ENCODE measurements at regions not wholly inside any gene's neighbourhood (a gene's known extent, or its start where the extent isn't known, plus 50 kb on each side); places are given as distances from the start of the nearest gene placed in this dataset.

- CTCF ChIA-PET (ENCODE audit: unreplicated experiment): interaction anchor here (0.6 kb wide), 1 partner anchor 714 kb away, joined by 3 read pairs; no protein-coding TSS in a partner anchor
- intact Hi-C loops (cut with micrococcal nuclease; ENCODE audit: unreplicated experiment): no loop called here
- Histone ChIP-seq H3K36me3 (ENCODE audit: insufficient read depth, low read length) (no peaks in the 10 kb centered on the region), H3K4me3 (ENCODE audit: low read depth, low read length, poor library complexity, severe bottlenecking) (no peak overlapping the region), H3K27ac (ENCODE audit: low read depth, low read length, poor library complexity, severe bottlenecking) (no peak overlapping the region), H3K4me2 (ENCODE audit: low read length) (peak overlapping the region; percentile 29; the same call in 1 of the 2 replicates), H4K20me1 (ENCODE audit: insufficient read depth, low read length) (no peaks in the 10 kb centered on the region), H2AFZ (ENCODE audit: low read length) (peak overlapping the region; percentile 46; the same call in 1 of the 2 replicates), H3K79me2 (ENCODE audit: insufficient read depth, low read depth, low read length) (no peaks in the 10 kb centered on the region), H3K9me2 (ENCODE audit: insufficient read depth, low read length) (no peaks in the 10 kb centered on the region), H3K4me1 (ENCODE audit: insufficient read depth, low read length, poor library complexity, severe bottlenecking) (peaks cover 8% of the 10 kb centered on the region), H3K9me3 (ENCODE audit: low read length) (no peaks in the 10 kb centered on the region)
- POLR2A ChIA-PET: interaction anchor here (0.7 kb wide), 2 partner anchors 46 to 957 kb away, joined by 4 to 9 read pairs; no protein-coding TSS in a partner anchor
- TF ChIP-seq, protein P1, sequence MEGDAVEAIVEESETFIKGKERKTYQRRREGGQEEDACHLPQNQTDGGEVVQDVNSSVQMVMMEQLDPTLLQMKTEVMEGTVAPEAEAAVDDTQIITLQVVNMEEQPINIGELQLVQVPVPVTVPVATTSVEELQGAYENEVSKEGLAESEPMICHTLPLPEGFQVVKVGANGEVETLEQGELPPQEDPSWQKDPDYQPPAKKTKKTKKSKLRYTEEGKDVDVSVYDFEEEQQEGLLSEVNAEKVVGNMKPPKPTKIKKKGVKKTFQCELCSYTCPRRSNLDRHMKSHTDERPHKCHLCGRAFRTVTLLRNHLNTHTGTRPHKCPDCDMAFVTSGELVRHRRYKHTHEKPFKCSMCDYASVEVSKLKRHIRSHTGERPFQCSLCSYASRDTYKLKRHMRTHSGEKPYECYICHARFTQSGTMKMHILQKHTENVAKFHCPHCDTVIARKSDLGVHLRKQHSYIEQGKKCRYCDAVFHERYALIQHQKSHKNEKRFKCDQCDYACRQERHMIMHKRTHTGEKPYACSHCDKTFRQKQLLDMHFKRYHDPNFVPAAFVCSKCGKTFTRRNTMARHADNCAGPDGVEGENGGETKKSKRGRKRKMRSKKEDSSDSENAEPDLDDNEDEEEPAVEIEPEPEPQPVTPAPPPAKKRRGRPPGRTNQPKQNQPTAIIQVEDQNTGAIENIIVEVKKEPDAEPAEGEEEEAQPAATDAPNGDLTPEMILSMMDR (conservative IDR thresholded peaks at IDR 0.05; ENCODE audit: low read length): no peak
- no peak for TF ChIP-seq EZH2phosphoT487 (IDR thresholded peaks at IDR 0.05; ENCODE audit: borderline replicate concordance, low read depth, low read length)
- BruUV-seq (replicated peaks): no TSS peak
- peak; percentile 61 for DNase-seq (ENCODE audit: low spot score)
Measured at GRCh38 chr2:117058366-117058765, 756.1 kb upstream of the DDX18 start.

GRCh38 chr2:117064021-117064420, 750.5 kb upstream of the DDX18 start:
- Histone ChIP-seq H3K27ac (ENCODE audit: low read depth, low read length, poor library complexity, severe bottlenecking) (no peak overlapping the region), H4K20me1 (ENCODE audit: insufficient read depth, low read length) (no peaks in the 10 kb centered on the region), H3K9me2 (ENCODE audit: insufficient read depth, low read length) (no peaks in the 10 kb centered on the region), H3K36me3 (ENCODE audit: insufficient read depth, low read length) (no peaks in the 10 kb centered on the region), H3K79me2 (ENCODE audit: insufficient read depth, low read depth, low read length) (no peaks in the 10 kb centered on the region), H3K4me3 (ENCODE audit: low read depth, low read length, poor library complexity, severe bottlenecking) (no peak overlapping the region), H3K4me1 (ENCODE audit: insufficient read depth, low read length, poor library complexity, severe bottlenecking) (no peaks in the 10 kb centered on the region), H2AFZ (ENCODE audit: low read length) (no peak overlapping the region), H3K4me2 (ENCODE audit: low read length) (no peak overlapping the region), H3K9me3 (ENCODE audit: low read length) (no peaks in the 10 kb centered on the region)
- TF ChIP-seq EZH2phosphoT487 (IDR thresholded peaks at IDR 0.05; ENCODE audit: borderline replicate concordance, low read depth, low read length): no peak
- TF ChIP-seq, protein P1 (conservative IDR thresholded peaks at IDR 0.05; ENCODE audit: low read length): no peak
- CTCF ChIA-PET (ENCODE audit: unreplicated experiment): no interaction called here
- intact Hi-C loops (cut with micrococcal nuclease; ENCODE audit: unreplicated experiment): no loop called here
- POLR2A ChIA-PET: no interaction called here
- BruUV-seq (replicated peaks): no TSS peak
- DNase-seq (ENCODE audit: low spot score): no peak

DNA sequence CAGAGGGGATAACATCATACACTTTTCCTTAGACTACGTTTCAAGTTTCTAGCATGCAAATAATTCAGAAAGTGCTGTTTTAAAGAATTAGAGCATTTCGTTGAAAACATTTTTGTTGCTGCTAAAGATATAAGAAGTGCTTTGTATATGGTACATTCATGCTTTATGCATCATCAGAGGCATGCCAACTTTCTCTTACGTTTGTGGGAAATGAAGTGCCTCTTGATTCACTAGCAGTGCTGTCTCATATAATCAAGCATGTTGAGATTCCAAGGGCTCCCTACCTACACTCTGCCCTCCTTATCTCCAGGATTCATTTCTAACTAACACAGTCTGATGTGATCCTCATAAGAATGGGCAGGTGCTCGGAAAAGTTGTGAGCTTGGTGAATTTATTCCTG, 748.6 kb upstream of the DDX18 start:
- Histone ChIP-seq H3K4me1 (ENCODE audit: insufficient read depth, low read length, poor library complexity, severe bottlenecking) (no peaks in the 10 kb centered on the region), H3K9me3 (ENCODE audit: low read length) (no peaks in the 10 kb centered on the region), H3K79me2 (ENCODE audit: insufficient read depth, low read depth, low read length) (no peaks in the 10 kb centered on the region), H3K4me2 (ENCODE audit: low read length) (no peak overlapping the region), H4K20me1 (ENCODE audit: insufficient read depth, low read length) (no peaks in the 10 kb centered on the region), H3K9me2 (ENCODE audit: insufficient read depth, low read length) (no peaks in the 10 kb centered on the region), H3K36me3 (ENCODE audit: insufficient read depth, low read length) (no peaks in the 10 kb centered on the region), H3K4me3 (ENCODE audit: low read depth, low read length, poor library complexity, severe bottlenecking) (no peak overlapping the region), H3K27ac (ENCODE audit: low read depth, low read length, poor library complexity, severe bottlenecking) (no peak overlapping the region), H2AFZ (ENCODE audit: low read length) (no peak overlapping the region)
- BruUV-seq (replicated peaks): no TSS peak
- TF ChIP-seq, protein P1 (conservative IDR thresholded peaks at IDR 0.05; ENCODE audit: low read length): no peak
- no peak for TF ChIP-seq EZH2phosphoT487 (IDR thresholded peaks at IDR 0.05; ENCODE audit: borderline replicate concordance, low read depth, low read length)
- DNase-seq (ENCODE audit: low spot score): no peak
- POLR2A ChIA-PET: no interaction called here
- CTCF ChIA-PET (ENCODE audit: unreplicated experiment): no interaction called here
- intact Hi-C loops (cut with micrococcal nuclease; ENCODE audit: unreplicated experiment): no loop called here
